BLaER1 (cell line): ENCODE measurements at regions not wholly inside any gene's neighbourhood (a gene's known extent, or its start where the extent isn't known, plus 50 kb on each side); places are given as distances from the start of the nearest gene placed in this dataset.

Experiments used
- H3K27ac ChIP-seq: shearing (Covaris generic); formaldehyde crosslinking; 2 replicates; pipeline ENCODE4 v1.8.1; 2022
- H3K27me3 ChIP-seq: shearing (Covaris generic); formaldehyde crosslinking; 2 replicates; pipeline ENCODE4 v1.8.1; 2022
- H3K36me3 ChIP-seq: shearing (Covaris generic); formaldehyde crosslinking; 2 replicates; pipeline ENCODE4 v1.8.1; 2022
- H3K4me1 ChIP-seq: shearing (Covaris generic); formaldehyde crosslinking; 2 replicates; pipeline ENCODE4 v1.8.1; 2022
- H3K4me2 ChIP-seq: shearing (Covaris generic); formaldehyde crosslinking; 2 replicates; pipeline ENCODE4 v1.8.1; 2022
- H3K4me3 ChIP-seq: shearing (Covaris generic); formaldehyde crosslinking; 2 replicates; pipeline ENCODE4 v1.8.1; 2022
- H3K9ac ChIP-seq: shearing (Covaris generic); formaldehyde crosslinking; 2 replicates; pipeline ENCODE4 v1.8.1; 2022
- H3K9me3 ChIP-seq: shearing (Covaris generic); formaldehyde crosslinking; 2 replicates; pipeline ENCODE4 v1.8.1; 2022
- H4K20me1 ChIP-seq: shearing (Covaris generic); formaldehyde crosslinking; 2 replicates; pipeline ENCODE4 v1.8.1; 2022
- Cebpa-rat ChIP-seq: shearing (Covaris generic); IDR thresholded peaks from 2 replicates; pipeline ENCODE4 v1.8.1; 2022

DNA sequence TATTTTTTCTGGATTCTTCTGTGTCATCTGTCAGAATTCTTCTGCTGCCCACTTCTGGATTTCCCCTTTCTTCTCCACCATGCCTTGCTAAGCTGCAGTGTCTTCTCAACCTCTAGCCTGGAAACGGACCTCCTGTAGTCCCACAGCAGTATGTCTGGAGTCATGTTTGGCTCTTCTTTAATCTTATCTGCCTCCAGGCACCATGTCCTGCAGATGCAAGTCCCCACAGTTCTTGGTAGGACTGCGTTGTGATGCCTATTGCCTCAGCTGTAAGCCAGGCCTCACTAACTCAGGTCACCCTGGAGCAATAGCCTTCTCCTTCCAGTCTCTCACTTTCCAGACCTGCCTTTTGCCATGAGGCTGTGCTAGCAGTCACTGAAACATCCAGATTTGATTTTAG lies 268.3 kb downstream of the POM121L12 start:
- no peaks in the 10 kb centered on the region for H3K9me3 ChIP-seq
- H3K9ac ChIP-seq, result no peak overlapping the region
- no peak for TF ChIP-seq Cebpa-rat
- H4K20me1 ChIP-seq, result no peaks in the 10 kb centered on the region
- H3K4me1 ChIP-seq, result no peaks in the 10 kb centered on the region
- H3K4me3 ChIP-seq, result no peak overlapping the region
- no peak overlapping the region for H3K27ac ChIP-seq
- no peaks in the 10 kb centered on the region for H3K27me3 ChIP-seq
- no peaks in the 10 kb centered on the region for H3K36me3 ChIP-seq
- H3K4me2 ChIP-seq, result no peak overlapping the region

DNA sequence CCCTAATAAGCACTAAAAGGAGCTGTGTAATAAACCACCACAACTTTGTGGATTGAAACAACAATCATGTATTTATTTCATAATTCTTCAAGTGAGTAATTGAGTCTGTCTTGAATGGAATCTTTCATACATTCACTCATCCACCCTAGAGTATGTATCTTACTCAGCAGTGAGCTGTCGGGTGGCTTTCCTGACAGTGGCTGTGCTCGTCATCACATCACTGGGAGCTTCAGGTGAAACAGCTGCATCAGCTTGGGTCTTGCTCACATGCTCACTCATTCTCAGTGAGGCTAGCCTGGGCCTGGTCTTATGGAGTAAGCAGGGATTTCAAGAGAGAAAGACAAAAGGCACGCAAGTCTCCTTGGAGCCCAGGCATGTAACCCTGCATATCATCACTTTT lies 271.4 kb downstream of the POM121L12 start:
- Histone ChIP-seq H4K20me1 (no peaks in the 10 kb centered on the region), H3K9me3 (no peaks in the 10 kb centered on the region), H3K27ac (no peak overlapping the region), H3K4me2 (no peak overlapping the region), H3K36me3 (no peaks in the 10 kb centered on the region), H3K4me1 (no peaks in the 10 kb centered on the region), H3K27me3 (no peaks in the 10 kb centered on the region), H3K4me3 (no peak overlapping the region), H3K9ac (no peak overlapping the region)
- no peak for TF ChIP-seq Cebpa-rat

DNA sequence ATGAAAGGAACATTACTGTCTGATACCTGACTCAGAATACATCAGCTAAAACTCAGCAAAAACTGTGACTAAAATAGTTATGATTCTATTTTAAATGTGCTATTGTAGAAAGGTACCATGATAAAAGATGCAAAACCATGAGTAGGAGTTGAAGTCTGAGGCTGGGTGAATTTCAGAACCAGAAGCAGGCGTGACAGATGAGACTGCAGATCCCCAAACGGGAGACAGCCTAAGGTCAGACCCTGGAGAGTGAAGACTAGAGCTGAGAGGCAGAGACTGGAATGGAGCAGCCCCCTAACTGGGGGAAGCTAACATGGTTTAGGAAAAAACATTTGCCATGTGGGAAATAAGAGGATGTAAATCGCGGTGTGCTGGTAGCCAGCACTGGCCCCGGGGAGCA lies 275.8 kb downstream of the POM121L12 start:
- H3K4me2 ChIP-seq, result no peak overlapping the region
- H3K36me3 ChIP-seq, result no peaks in the 10 kb centered on the region
- H3K27ac ChIP-seq, result no peak overlapping the region
- no peaks in the 10 kb centered on the region for H3K9me3 ChIP-seq
- no peak for TF ChIP-seq Cebpa-rat
- no peak overlapping the region for H3K4me3 ChIP-seq
- no peak overlapping the region for H3K9ac ChIP-seq
- H3K27me3 ChIP-seq, result no peaks in the 10 kb centered on the region
- no peaks in the 10 kb centered on the region for H3K4me1 ChIP-seq
- H4K20me1 ChIP-seq, result no peaks in the 10 kb centered on the region

- no peaks in the 10 kb centered on the region for H3K9me3 ChIP-seq
- no peak overlapping the region for H3K4me3 ChIP-seq
- H3K27ac ChIP-seq, result no peak overlapping the region
- H3K4me2 ChIP-seq, result no peak overlapping the region
- no peaks in the 10 kb centered on the region for H3K36me3 ChIP-seq
- no peak for TF ChIP-seq Cebpa-rat
- no peaks in the 10 kb centered on the region for H4K20me1 ChIP-seq
- H3K4me1 ChIP-seq, result no peaks in the 10 kb centered on the region
- H3K27me3 ChIP-seq, result no peaks in the 10 kb centered on the region
- no peak overlapping the region for H3K9ac ChIP-seq
Observed at GRCh38 chr7:53315981-53316380, 280.5 kb downstream of the POM121L12 start.

DNA sequence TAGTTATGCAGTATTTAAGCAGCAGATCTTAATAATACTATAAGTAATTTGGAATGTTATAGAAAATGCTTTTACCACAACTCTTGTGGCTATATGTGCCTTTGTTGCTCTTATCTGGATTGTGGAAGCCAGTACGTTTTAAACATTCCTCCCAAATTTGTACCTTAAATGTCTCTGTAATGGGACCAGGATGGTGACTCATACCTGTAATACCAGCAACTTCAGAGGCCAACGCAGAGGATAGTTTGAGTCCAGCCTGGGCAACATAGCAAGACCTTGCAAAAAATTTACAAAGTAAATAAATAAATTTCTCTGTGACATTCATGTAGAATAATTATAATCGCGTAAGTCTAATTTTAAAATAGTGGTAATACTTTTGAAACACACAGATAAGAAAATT lies 283.1 kb downstream of the POM121L12 start:
- H3K9me3 ChIP-seq, result no peaks in the 10 kb centered on the region
- no peaks in the 10 kb centered on the region for H4K20me1 ChIP-seq
- H3K4me2 ChIP-seq, result no peak overlapping the region
- no peak overlapping the region for H3K9ac ChIP-seq
- H3K36me3 ChIP-seq, result no peaks in the 10 kb centered on the region
- H3K4me3 ChIP-seq, result no peak overlapping the region
- H3K27me3 ChIP-seq, result no peaks in the 10 kb centered on the region
- H3K27ac ChIP-seq, result no peak overlapping the region
- no peak for TF ChIP-seq Cebpa-rat
- H3K4me1 ChIP-seq, result no peaks in the 10 kb centered on the region

GRCh38 chr7:53325061-53325460 lies 289.6 kb downstream of the POM121L12 start:
- no peaks in the 10 kb centered on the region for H3K9me3 ChIP-seq
- TF ChIP-seq Cebpa-rat, result no peak
- H3K4me1 ChIP-seq, result no peaks in the 10 kb centered on the region
- no peak overlapping the region for H3K4me3 ChIP-seq
- H3K36me3 ChIP-seq, result no peaks in the 10 kb centered on the region
- H3K27ac ChIP-seq, result no peak overlapping the region
- H3K9ac ChIP-seq, result no peak overlapping the region
- no peaks in the 10 kb centered on the region for H3K27me3 ChIP-seq
- no peak overlapping the region for H3K4me2 ChIP-seq
- H4K20me1 ChIP-seq, result no peaks in the 10 kb centered on the region

DNA sequence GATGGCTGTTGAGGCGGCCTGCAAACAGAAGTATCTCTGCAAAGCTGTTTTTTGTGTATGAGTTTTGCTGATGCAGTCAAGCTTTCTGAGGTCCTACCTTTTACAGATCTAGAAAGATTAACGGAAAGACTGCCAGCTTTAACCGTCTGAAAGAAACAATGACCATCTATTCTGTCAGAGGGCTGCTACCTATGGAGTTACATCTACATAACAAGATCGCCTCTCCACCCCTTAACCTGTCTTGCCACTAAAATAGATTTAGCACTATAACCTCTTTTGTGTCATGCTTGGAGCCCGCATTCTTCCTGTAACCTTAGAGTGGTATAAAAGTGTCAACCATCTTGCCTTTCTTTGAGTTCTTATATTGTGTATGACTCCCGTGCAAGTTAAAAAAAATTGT lies 291.2 kb downstream of the POM121L12 start:
- H3K4me3 ChIP-seq, result no peak overlapping the region
- no peaks in the 10 kb centered on the region for H3K4me1 ChIP-seq
- TF ChIP-seq Cebpa-rat, result no peak
- no peak overlapping the region for H3K4me2 ChIP-seq
- no peak overlapping the region for H3K27ac ChIP-seq
- H3K9me3 ChIP-seq, result no peaks in the 10 kb centered on the region
- H3K36me3 ChIP-seq, result no peaks in the 10 kb centered on the region
- H3K9ac ChIP-seq, result no peak overlapping the region
- H4K20me1 ChIP-seq, result no peaks in the 10 kb centered on the region
- H3K27me3 ChIP-seq, result no peaks in the 10 kb centered on the region

DNA sequence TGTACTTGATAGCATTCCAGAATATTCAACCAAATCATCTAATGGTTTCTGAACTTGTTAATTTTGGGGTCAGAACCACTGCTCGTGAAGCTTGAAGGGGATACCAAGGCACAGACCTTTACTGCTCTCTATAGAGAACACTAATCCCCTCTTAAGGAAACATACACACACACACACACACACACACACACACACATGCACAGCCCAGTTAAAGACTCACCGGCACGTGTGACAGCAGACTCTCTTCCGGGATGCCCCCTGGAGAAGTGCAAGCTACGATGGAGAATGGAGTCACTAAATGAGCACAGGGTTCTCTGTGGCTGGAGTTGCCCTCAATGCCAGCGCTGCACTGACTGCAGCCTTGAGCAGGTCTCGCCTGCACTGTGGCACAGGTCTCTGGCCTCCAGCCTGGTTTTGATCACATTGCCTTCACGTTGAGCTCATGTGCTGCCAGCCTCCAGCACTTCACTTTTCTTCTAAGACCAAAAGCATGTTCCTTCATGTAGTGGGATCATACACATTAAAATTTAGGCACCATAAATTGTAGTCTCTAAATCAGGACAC lies 300.8 kb downstream of the POM121L12 start:
- TF ChIP-seq Cebpa-rat, result no peak
- H3K27ac ChIP-seq, result no peak overlapping the region
- no peaks in the 10 kb centered on the region for H3K4me1 ChIP-seq
- H3K4me2 ChIP-seq, result no peak overlapping the region
- no peaks in the 10 kb centered on the region for H3K27me3 ChIP-seq
- no peaks in the 10 kb centered on the region for H4K20me1 ChIP-seq
- peaks cover 9% of the 10 kb centered on the region for H3K9me3 ChIP-seq
- no peak overlapping the region for H3K4me3 ChIP-seq
- H3K9ac ChIP-seq, result no peak overlapping the region
- H3K36me3 ChIP-seq, result no peaks in the 10 kb centered on the region

DNA sequence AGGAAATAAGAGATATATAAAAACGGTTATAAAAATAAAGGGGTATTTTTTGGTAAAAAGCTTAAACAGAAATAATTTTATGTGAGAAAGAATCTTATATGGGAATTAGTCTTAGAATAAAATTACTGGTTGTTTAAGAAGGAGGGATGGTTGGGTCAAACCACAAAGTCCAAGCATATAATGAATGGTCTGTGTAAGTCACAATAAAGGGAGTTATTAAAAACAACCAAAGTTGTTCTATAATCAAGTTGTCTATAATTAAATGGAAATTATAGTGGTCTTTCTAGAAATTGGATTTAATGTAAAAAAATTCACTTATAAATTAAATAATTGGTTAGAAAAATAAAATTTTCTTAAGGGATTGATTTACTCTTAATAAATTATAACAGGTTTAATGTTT lies 304.8 kb downstream of the POM121L12 start:
- Histone ChIP-seq H4K20me1 (no peaks in the 10 kb centered on the region), H3K27me3 (no peaks in the 10 kb centered on the region), H3K9ac (no peak overlapping the region), H3K36me3 (no peaks in the 10 kb centered on the region), H3K4me1 (no peaks in the 10 kb centered on the region), H3K4me3 (no peak overlapping the region), H3K4me2 (no peak overlapping the region), H3K27ac (no peak overlapping the region), H3K9me3 (peaks cover 21% of the 10 kb centered on the region)
- no peak for TF ChIP-seq Cebpa-rat

DNA sequence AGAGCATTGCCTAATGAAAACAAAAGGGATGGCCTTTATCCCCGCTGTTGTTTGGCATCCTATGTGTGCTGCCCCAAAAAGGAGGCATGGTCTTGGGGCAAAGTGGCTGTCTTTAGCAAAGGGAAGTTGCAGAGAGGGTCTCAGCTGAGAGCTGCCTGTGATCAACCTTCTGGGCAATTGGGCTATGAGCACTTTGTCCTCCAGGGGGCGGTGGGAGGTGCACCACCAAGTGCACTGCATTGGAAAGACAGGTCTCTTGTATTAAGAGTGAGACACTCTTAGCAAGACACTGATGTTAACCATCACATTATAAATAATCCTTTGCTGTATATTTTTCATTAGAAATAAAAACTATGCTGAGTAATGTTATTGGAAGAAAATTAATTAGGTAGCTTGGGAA lies 314.8 kb downstream of the POM121L12 start:
- Histone ChIP-seq H3K4me2 (no peak overlapping the region), H4K20me1 (no peaks in the 10 kb centered on the region), H3K9me3 (no peaks in the 10 kb centered on the region), H3K27me3 (no peaks in the 10 kb centered on the region), H3K27ac (no peak overlapping the region), H3K4me3 (no peak overlapping the region), H3K9ac (no peak overlapping the region), H3K4me1 (no peaks in the 10 kb centered on the region), H3K36me3 (no peaks in the 10 kb centered on the region)
- TF ChIP-seq Cebpa-rat, result no peak

DNA sequence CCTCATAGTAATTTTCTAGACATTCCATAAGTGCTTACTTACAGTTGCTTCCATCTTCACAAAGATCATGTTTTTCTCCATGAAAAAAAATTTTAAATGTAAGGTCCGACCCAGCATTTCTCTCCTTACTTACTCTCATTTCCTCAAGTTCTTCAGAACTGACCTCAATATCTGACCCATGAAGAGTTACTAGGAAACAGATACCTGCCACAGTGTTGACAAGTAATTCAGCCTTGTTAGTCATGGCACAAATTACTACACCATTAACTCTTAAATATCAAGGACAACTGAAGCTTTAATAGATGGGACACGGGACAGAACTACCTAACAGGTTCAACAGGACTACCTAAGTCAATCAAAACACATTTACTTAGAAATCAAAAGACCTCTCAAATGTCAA lies 316.2 kb downstream of the POM121L12 start:
- Histone ChIP-seq H3K27me3 (no peaks in the 10 kb centered on the region), H3K9me3 (no peaks in the 10 kb centered on the region), H3K36me3 (no peaks in the 10 kb centered on the region), H3K27ac (no peak overlapping the region), H3K9ac (no peak overlapping the region), H3K4me1 (no peaks in the 10 kb centered on the region), H3K4me3 (no peak overlapping the region), H4K20me1 (no peaks in the 10 kb centered on the region), H3K4me2 (no peak overlapping the region)
- no peak for TF ChIP-seq Cebpa-rat
